ENCODE measurements at regions not wholly inside any gene's neighbourhood (a gene's known extent, or its start where the extent isn't known, plus 50 kb on each side); places are given as distances from the start of the nearest gene placed in this dataset.

DNA sequence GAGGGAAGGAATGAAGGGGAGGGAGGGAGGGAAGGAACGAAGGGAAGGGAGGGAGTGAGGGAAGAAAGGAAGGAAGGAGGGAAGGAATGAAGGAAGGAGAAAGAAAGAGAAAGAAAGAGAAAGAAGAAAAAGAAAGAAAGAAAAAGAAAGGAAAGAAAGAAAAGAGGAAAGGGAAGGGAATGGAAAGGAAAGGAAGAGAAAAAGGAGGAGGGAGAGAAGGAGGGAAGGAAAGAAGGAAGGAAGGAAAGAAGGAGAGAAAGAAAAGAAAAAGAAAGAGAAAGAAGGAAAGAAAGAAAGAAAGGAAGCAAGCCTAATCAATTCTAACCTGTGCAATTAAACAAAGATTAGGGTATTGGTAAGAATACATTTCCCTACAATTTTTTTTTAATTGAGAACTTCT lies 238.6 kb downstream of the PYDC2 start:
- no peak for DNase-seq (ENCODE audit: low read depth in 6 of 9, low spot score in 9 of 9)
- Histone ChIP-seq H3K9me3 (ENCODE audit: control insufficient read depth in 2 of 2, insufficient read depth in 1 of 2, low read length in 1 of 2) (peaks cover 0 to 13% of the 10 kb centered on the region in 2 donors), H3K27me3 (ENCODE audit: control insufficient read depth in 2 of 2, insufficient read depth in 1 of 2, low read length in 1 of 2) (no peaks in the 10 kb centered on the region), H3K27ac (ENCODE audit: low read depth in 1 of 2, low read length in 1 of 2) (no peak overlapping the region), H3K4me3 (ENCODE audit: low read length in 2 of 2) (no peak overlapping the region), H3K4me1 (ENCODE audit: control insufficient read depth in 2 of 2, insufficient read depth in 2 of 2, low read length in 2 of 2) (no peaks in the 10 kb centered on the region), H3K36me3 (ENCODE audit: control insufficient read depth in 2 of 2, insufficient read depth in 2 of 2, low read length in 1 of 2) (no peaks in the 10 kb centered on the region)
- 85% methylated on average over 1 of the region's 1 CpG for WGBS

DNA sequence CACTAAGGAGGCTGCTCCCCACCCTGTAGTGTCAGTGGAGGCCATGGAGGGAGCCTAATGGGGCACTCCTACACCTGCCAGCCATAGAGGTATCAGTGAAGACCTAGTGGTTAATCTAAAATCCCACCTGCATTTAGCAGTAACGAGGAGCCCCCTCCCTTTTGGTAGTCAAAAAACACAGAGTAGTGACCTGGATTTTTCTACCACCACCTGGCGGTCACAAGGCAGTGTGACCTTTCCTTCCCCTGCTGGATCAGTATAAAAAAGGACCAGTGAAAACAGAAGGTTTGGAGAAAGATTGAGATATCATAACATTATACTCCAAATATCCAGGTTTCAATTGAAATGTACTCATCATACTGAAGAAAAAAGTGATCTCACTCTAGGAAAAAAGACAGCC lies 241.2 kb downstream of the PYDC2 start:
- whole genome bisulfite sequencing = 82% methylated on average over 2 of the region's 2 CpGs
- Histone ChIP-seq H3K36me3 (ENCODE audit: control insufficient read depth in 2 of 2, insufficient read depth in 2 of 2, low read length in 1 of 2) (no peaks in the 10 kb centered on the region), H3K27me3 (ENCODE audit: control insufficient read depth in 2 of 2, insufficient read depth in 1 of 2, low read length in 1 of 2) (no peaks in the 10 kb centered on the region), H3K9me3 (ENCODE audit: control insufficient read depth in 2 of 2, insufficient read depth in 1 of 2, low read length in 1 of 2) (peaks cover 0 to 13% of the 10 kb centered on the region in 2 donors), H3K27ac (ENCODE audit: low read depth in 1 of 2, low read length in 1 of 2) (no peak overlapping the region), H3K4me3 (ENCODE audit: low read length in 2 of 2) (no peak overlapping the region), H3K4me1 (ENCODE audit: control insufficient read depth in 2 of 2, insufficient read depth in 2 of 2, low read length in 2 of 2) (no peaks in the 10 kb centered on the region)
- DNase-seq (ENCODE audit: low read depth in 6 of 9, low spot score in 9 of 9) = no peak

GRCh38 chr3:191707817-191708216 lies 246.9 kb downstream of the PYDC2 start:
- no peak overlapping the region for H3K27ac ChIP-seq (ENCODE audit: low read depth in 1 of 2, low read length in 1 of 2)
- H3K4me1 ChIP-seq (ENCODE audit: control insufficient read depth in 2 of 2, insufficient read depth in 2 of 2, low read length in 2 of 2) = no peaks in the 10 kb centered on the region
- no peak for DNase-seq (ENCODE audit: low read depth in 6 of 9, low spot score in 9 of 9)
- no peaks in the 10 kb centered on the region for H3K27me3 ChIP-seq (ENCODE audit: control insufficient read depth in 2 of 2, insufficient read depth in 1 of 2, low read length in 1 of 2)
- WGBS = 75% methylated on average over 6 of the region's 6 CpGs
- H3K9me3 ChIP-seq (ENCODE audit: control insufficient read depth in 2 of 2, insufficient read depth in 1 of 2, low read length in 1 of 2) = peaks cover 0 to 14% of the 10 kb centered on the region in 2 donors
- no peaks in the 10 kb centered on the region for H3K36me3 ChIP-seq (ENCODE audit: control insufficient read depth in 2 of 2, insufficient read depth in 2 of 2, low read length in 1 of 2)
- no peak overlapping the region for H3K4me3 ChIP-seq (ENCODE audit: low read length in 2 of 2)

- no peaks in the 10 kb centered on the region for H3K4me1 ChIP-seq (ENCODE audit: control insufficient read depth in 2 of 2, insufficient read depth in 2 of 2, low read length in 2 of 2)
- H3K27ac ChIP-seq (ENCODE audit: low read depth in 1 of 2, low read length in 1 of 2) = no peak overlapping the region
- WGBS = 81% methylated on average over 1 of the region's 1 CpG
- H3K27me3 ChIP-seq (ENCODE audit: control insufficient read depth in 2 of 2, insufficient read depth in 1 of 2, low read length in 1 of 2) = no peaks in the 10 kb centered on the region
- no peak overlapping the region for H3K4me3 ChIP-seq (ENCODE audit: low read length in 2 of 2)
- no peak for DNase-seq (ENCODE audit: low read depth in 6 of 9, low spot score in 9 of 9)
- no peaks in the 10 kb centered on the region for H3K36me3 ChIP-seq (ENCODE audit: control insufficient read depth in 2 of 2, insufficient read depth in 2 of 2, low read length in 1 of 2)
- H3K9me3 ChIP-seq (ENCODE audit: control insufficient read depth in 2 of 2, insufficient read depth in 1 of 2, low read length in 1 of 2) = no peaks in the 10 kb centered on the region
Measured at GRCh38 chr3:191715585-191715984, 254.6 kb downstream of the PYDC2 start.

GRCh38 chr3:191721390-191721861 lies 260.5 kb downstream of the PYDC2 start:
- no peak overlapping the region for H3K4me3 ChIP-seq (ENCODE audit: low read length in 2 of 2)
- no peaks in the 10 kb centered on the region for H3K27me3 ChIP-seq (ENCODE audit: control insufficient read depth in 2 of 2, insufficient read depth in 1 of 2, low read length in 1 of 2)
- H3K4me1 ChIP-seq (ENCODE audit: control insufficient read depth in 2 of 2, insufficient read depth in 2 of 2, low read length in 2 of 2) = no peaks in the 10 kb centered on the region
- no peak overlapping the region for H3K27ac ChIP-seq (ENCODE audit: low read depth in 1 of 2, low read length in 1 of 2)
- no peaks in the 10 kb centered on the region for H3K9me3 ChIP-seq (ENCODE audit: control insufficient read depth in 2 of 2, insufficient read depth in 1 of 2, low read length in 1 of 2)
- H3K36me3 ChIP-seq (ENCODE audit: control insufficient read depth in 2 of 2, insufficient read depth in 2 of 2, low read length in 1 of 2) = no peaks in the 10 kb centered on the region
- DNase-seq (ENCODE audit: low read depth in 6 of 9, low spot score in 9 of 9) = no peak
- 40% methylated on average over 4 of the region's 4 CpGs for WGBS

- Histone ChIP-seq H3K4me1 (ENCODE audit: control insufficient read depth in 2 of 2, insufficient read depth in 2 of 2, low read length in 2 of 2) (no peaks in the 10 kb centered on the region), H3K9me3 (ENCODE audit: control insufficient read depth in 2 of 2, insufficient read depth in 1 of 2, low read length in 1 of 2) (no peaks in the 10 kb centered on the region), H3K4me3 (ENCODE audit: low read length in 2 of 2) (no peak overlapping the region), H3K27ac (ENCODE audit: low read depth in 1 of 2, low read length in 1 of 2) (no peak overlapping the region), H3K27me3 (ENCODE audit: control insufficient read depth in 2 of 2, insufficient read depth in 1 of 2, low read length in 1 of 2) (no peaks in the 10 kb centered on the region), H3K36me3 (ENCODE audit: control insufficient read depth in 2 of 2, insufficient read depth in 2 of 2, low read length in 1 of 2) (no peaks in the 10 kb centered on the region)
- WGBS = 38% methylated on average over 1 of the region's 1 CpG
- DNase-seq (ENCODE audit: low read depth in 6 of 9, low spot score in 9 of 9) = no peak
Measured at GRCh38 chr3:191721990-191722389, 261.0 kb downstream of the PYDC2 start.

- DNase-seq (ENCODE audit: low read depth in 6 of 9, low spot score in 9 of 9) = no peak
- H3K27me3 ChIP-seq (ENCODE audit: control insufficient read depth in 2 of 2, insufficient read depth in 1 of 2, low read length in 1 of 2) = no peaks in the 10 kb centered on the region
- H3K27ac ChIP-seq (ENCODE audit: low read depth in 1 of 2, low read length in 1 of 2) = no peak overlapping the region
- H3K9me3 ChIP-seq (ENCODE audit: control insufficient read depth in 2 of 2, insufficient read depth in 1 of 2, low read length in 1 of 2) = no peaks in the 10 kb centered on the region
- WGBS = 76% methylated on average over 1 of the region's 1 CpG
- no peak overlapping the region for H3K4me3 ChIP-seq (ENCODE audit: low read length in 2 of 2)
- no peaks in the 10 kb centered on the region for H3K4me1 ChIP-seq (ENCODE audit: control insufficient read depth in 2 of 2, insufficient read depth in 2 of 2, low read length in 2 of 2)
- no peaks in the 10 kb centered on the region for H3K36me3 ChIP-seq (ENCODE audit: control insufficient read depth in 2 of 2, insufficient read depth in 2 of 2, low read length in 1 of 2)
Measured at GRCh38 chr3:191727338-191727737, 266.4 kb downstream of the PYDC2 start.

DNA sequence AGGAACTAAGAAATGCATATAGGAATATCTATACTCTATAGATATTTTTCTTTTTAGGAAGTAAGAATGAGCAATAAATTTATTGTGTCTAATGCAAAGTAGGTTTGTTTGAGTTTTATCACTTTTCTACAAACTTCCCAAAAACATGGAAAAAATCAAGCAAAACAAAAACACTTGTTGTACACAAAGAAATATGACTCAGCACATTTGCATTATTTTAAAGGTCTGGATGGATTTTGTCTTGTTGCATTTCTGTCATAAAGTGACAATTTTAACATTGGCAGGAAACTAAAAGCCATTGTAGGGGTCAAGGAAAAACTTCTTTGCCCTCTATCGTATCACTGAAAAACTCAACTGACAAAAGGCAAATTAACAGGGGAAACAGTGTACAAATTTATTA lies 267.2 kb downstream of the PYDC2 start:
- 92% methylated on average over 1 of the region's 1 CpG for WGBS
- Histone ChIP-seq H3K4me3 (ENCODE audit: low read length in 2 of 2) (no peak overlapping the region), H3K9me3 (ENCODE audit: control insufficient read depth in 2 of 2, insufficient read depth in 1 of 2, low read length in 1 of 2) (no peaks in the 10 kb centered on the region), H3K27me3 (ENCODE audit: control insufficient read depth in 2 of 2, insufficient read depth in 1 of 2, low read length in 1 of 2) (no peaks in the 10 kb centered on the region), H3K36me3 (ENCODE audit: control insufficient read depth in 2 of 2, insufficient read depth in 2 of 2, low read length in 1 of 2) (no peaks in the 10 kb centered on the region), H3K27ac (ENCODE audit: low read depth in 1 of 2, low read length in 1 of 2) (no peak overlapping the region), H3K4me1 (ENCODE audit: control insufficient read depth in 2 of 2, insufficient read depth in 2 of 2, low read length in 2 of 2) (no peaks in the 10 kb centered on the region)
- DNase-seq (ENCODE audit: low read depth in 6 of 9, low spot score in 9 of 9) = no peak

GRCh38 chr3:191737742-191738141 lies 276.8 kb downstream of the PYDC2 start:
- Histone ChIP-seq H3K9me3 (ENCODE audit: control insufficient read depth in 2 of 2, insufficient read depth in 1 of 2, low read length in 1 of 2) (no peaks in the 10 kb centered on the region), H3K27me3 (ENCODE audit: control insufficient read depth in 2 of 2, insufficient read depth in 1 of 2, low read length in 1 of 2) (no peaks in the 10 kb centered on the region), H3K36me3 (ENCODE audit: control insufficient read depth in 2 of 2, insufficient read depth in 2 of 2, low read length in 1 of 2) (no peaks in the 10 kb centered on the region), H3K4me3 (ENCODE audit: low read length in 2 of 2) (no peak overlapping the region), H3K4me1 (ENCODE audit: control insufficient read depth in 2 of 2, insufficient read depth in 2 of 2, low read length in 2 of 2) (no peaks in the 10 kb centered on the region), H3K27ac (ENCODE audit: low read depth in 1 of 2, low read length in 1 of 2) (no peak overlapping the region)
- 51% methylated on average over 1 of the region's 1 CpG for WGBS
- no peak for DNase-seq (ENCODE audit: low read depth in 6 of 9, low spot score in 9 of 9)

- Histone ChIP-seq H3K36me3 (ENCODE audit: control insufficient read depth in 2 of 2, insufficient read depth in 2 of 2, low read length in 1 of 2) (no peaks in the 10 kb centered on the region), H3K9me3 (ENCODE audit: control insufficient read depth in 2 of 2, insufficient read depth in 1 of 2, low read length in 1 of 2) (peaks cover 0 to 3% of the 10 kb centered on the region in 2 donors), H3K27me3 (ENCODE audit: control insufficient read depth in 2 of 2, insufficient read depth in 1 of 2, low read length in 1 of 2) (no peaks in the 10 kb centered on the region), H3K4me3 (ENCODE audit: low read length in 2 of 2) (no peak overlapping the region), H3K4me1 (ENCODE audit: control insufficient read depth in 2 of 2, insufficient read depth in 2 of 2, low read length in 2 of 2) (no peaks in the 10 kb centered on the region), H3K27ac (ENCODE audit: low read depth in 1 of 2, low read length in 1 of 2) (no peak overlapping the region)
- 77% methylated on average over 2 of the region's 2 CpGs for WGBS
- no peak for DNase-seq (ENCODE audit: low read depth in 6 of 9, low spot score in 9 of 9)
Measured at GRCh38 chr3:191740712-191741111, 279.7 kb downstream of the PYDC2 start.

Measured in thymus (tissue), 11 donors.